HEK293 (cell line): ENCODE measurements at regions not wholly inside any gene's neighbourhood (a gene's known extent, or its start where the extent isn't known, plus 50 kb on each side); places are given as distances from the start of the nearest gene placed in this dataset.

Source experiments
- CTCF ChIA-PET: fragments of 350-600 bp; formaldehyde crosslinking; extraction: SDS; loops from one replicate; lab custom pipeline; 2021; ENCODE audit warnings: antibody characterized with exemption; lab: Yijun Ruan, JAX
- POLR2A ChIA-PET: fragments of 300-600 bp; formaldehyde crosslinking; extraction: SDS; loops from one replicate; lab custom pipeline; 2020; ENCODE audit warnings: antibody characterized with exemption, inconsistent platforms; lab: Yijun Ruan, JAX
- H3K27ac ChIP-seq: fragments of 200-500 bp; sonication (Bioruptor generic); 2 replicates; pipeline ENCODE4 v1.5.1; 2014; ENCODE audit warnings: low read depth, low read length, control low read depth, inconsistent platforms; ENCODE audit errors: extremely low read depth
- H3K36me3 ChIP-seq, 2 experiments: fragments of 200-500 bp in 1 of 2; sonication (Bioruptor generic) in 1 of 2; 1 replicate in 1 of 2; 2 replicates in 1 of 2; pipeline ENCODE4 v1.5.1; 2014 to 2017; ENCODE audit warnings: inconsistent platforms in 2 of 2, low read length in 2 of 2; ENCODE audit not compliant: control insufficient read depth in 2 of 2, insufficient read depth in 1 of 2
- H3K4me1 ChIP-seq: fragments of 200-500 bp; sonication (Bioruptor generic); 2 replicates; pipeline ENCODE4 v1.5.1; 2014; ENCODE audit warnings: mild to moderate bottlenecking, low read length, inconsistent platforms; ENCODE audit not compliant: control insufficient read depth, insufficient read depth
- H3K4me3 ChIP-seq: 2 replicates; pipeline ENCODE4 v1.5.1; 2011; ENCODE audit warnings: low read depth, mild to moderate bottlenecking, control low read depth, low read length, moderate library complexity
- H3K9me3 ChIP-seq: fragments of 200-500 bp; sonication (Bioruptor generic); 2 replicates; pipeline ENCODE4 v1.5.1; 2014; ENCODE audit warnings: low read depth, low read length, inconsistent platforms; ENCODE audit not compliant: control insufficient read depth, insufficient read depth
- KLF1 ChIP-seq: fragments of 450-650 bp; formaldehyde crosslinking; IDR thresholded peaks from 2 replicates; pipeline ENCODE4 v1.5.1; 2016; ENCODE audit warnings: missing biosample characterization, missing genetic modification characterization
- OVOL3 ChIP-seq: fragments of 450-650 bp; formaldehyde crosslinking; IDR thresholded peaks from 2 replicates; pipeline ENCODE4 v1.5.1; 2016; ENCODE audit warnings: missing biosample characterization, missing genetic modification characterization
- SALL2 ChIP-seq: fragments of 450-650 bp; formaldehyde crosslinking; IDR thresholded peaks from 2 replicates; pipeline ENCODE4 v1.5.0; 2017; ENCODE audit warnings: missing biosample characterization, mild to moderate bottlenecking, missing genetic modification characterization, borderline replicate concordance
- SP3 ChIP-seq: fragments of 450-650 bp; formaldehyde crosslinking; IDR thresholded peaks from 2 replicates; pipeline ENCODE4 v1.5.1; 2016; ENCODE audit warnings: missing biosample characterization, missing genetic modification characterization
- ZBTB20 ChIP-seq: fragments of 450-650 bp; formaldehyde crosslinking; IDR thresholded peaks from 2 replicates; pipeline ENCODE4 v1.5.1; 2016; ENCODE audit warnings: missing biosample characterization, missing genetic modification characterization
- ZFP69B ChIP-seq: fragments of 450-650 bp; formaldehyde crosslinking; IDR thresholded peaks from 2 replicates; pipeline ENCODE4 v1.5.1; 2016; ENCODE audit warnings: missing biosample characterization, missing genetic modification characterization
- ZNF114 ChIP-seq: fragments of 450-650 bp; formaldehyde crosslinking; IDR thresholded peaks from 2 replicates; pipeline ENCODE4 v1.5.0; 2017; ENCODE audit warnings: missing biosample characterization, missing genetic modification characterization
- ZNF140 ChIP-seq: fragments of 450-650 bp; formaldehyde crosslinking; IDR thresholded peaks from 2 replicates; pipeline ENCODE4 v1.5.1; 2016; ENCODE audit warnings: missing biosample characterization, missing genetic modification characterization
- ZNF146 ChIP-seq: fragments of 450-650 bp; formaldehyde crosslinking; IDR thresholded peaks from 2 replicates; pipeline ENCODE4 v1.5.1; 2016; ENCODE audit warnings: missing biosample characterization, missing genetic modification characterization
- ZNF157 ChIP-seq: fragments of 450-650 bp; formaldehyde crosslinking; IDR thresholded peaks from 2 replicates; pipeline ENCODE4 v1.5.1; 2016; ENCODE audit warnings: missing biosample characterization, missing genetic modification characterization
- ZNF175 ChIP-seq: fragments of 450-650 bp; formaldehyde crosslinking; IDR thresholded peaks from 2 replicates; pipeline ENCODE4 v1.5.1; 2016; ENCODE audit warnings: missing biosample characterization, missing genetic modification characterization
- ZNF2 ChIP-seq: fragments of 450-650 bp; formaldehyde crosslinking; IDR thresholded peaks from 2 replicates; pipeline ENCODE4 v1.5.1; 2016; ENCODE audit warnings: missing biosample characterization, missing genetic modification characterization
- ZNF24 ChIP-seq: fragments of 450-650 bp; formaldehyde crosslinking; IDR thresholded peaks from 2 replicates; pipeline ENCODE4 v1.5.1; 2016; ENCODE audit warnings: missing biosample characterization, missing genetic modification characterization
- ZNF341 ChIP-seq: fragments of 450-650 bp; formaldehyde crosslinking; IDR thresholded peaks from 2 replicates; pipeline ENCODE4; 2016; ENCODE audit warnings: low read depth, missing biosample characterization, missing genetic modification characterization
- ZNF404 ChIP-seq: fragments of 450-650 bp; formaldehyde crosslinking; IDR thresholded peaks from 2 replicates; pipeline ENCODE4 v1.5.1; 2017; ENCODE audit warnings: missing biosample characterization, missing genetic modification characterization
- ZNF843 ChIP-seq: fragments of 450-650 bp; formaldehyde crosslinking; IDR thresholded peaks from 2 replicates; pipeline ENCODE4 v1.5.1; 2016; ENCODE audit warnings: missing biosample characterization, missing genetic modification characterization
- ZXDB ChIP-seq: fragments of 450-650 bp; formaldehyde crosslinking; IDR thresholded peaks from 2 replicates; pipeline ENCODE4 v1.5.1; 2016; ENCODE audit warnings: missing biosample characterization, missing genetic modification characterization
- TF ChIP-seq, protein P1 (sequence below): fragments of 450-650 bp; formaldehyde crosslinking; IDR thresholded peaks from 2 replicates; pipeline ENCODE4 v1.5.1; 2017; ENCODE audit warnings: missing biosample characterization, missing genetic modification characterization
- TF ChIP-seq, protein P2 (sequence below): fragments of 450-650 bp; formaldehyde crosslinking; IDR thresholded peaks from 2 replicates; pipeline ENCODE4 v1.5.1; 2016; ENCODE audit warnings: missing biosample characterization, missing genetic modification characterization
- TF ChIP-seq, protein P3 (sequence below): fragments of 450-650 bp; formaldehyde crosslinking; IDR thresholded peaks from 2 replicates; pipeline ENCODE4 v1.5.1; 2016; ENCODE audit warnings: missing biosample characterization, missing genetic modification characterization
- TF ChIP-seq, protein P4 (sequence below): fragments of 450-650 bp; formaldehyde crosslinking; IDR thresholded peaks from 2 replicates; pipeline ENCODE4 v1.5.1; 2017; ENCODE audit warnings: missing biosample characterization, missing genetic modification characterization
- TF ChIP-seq, protein P5 (sequence below): fragments of 450-650 bp; formaldehyde crosslinking; IDR thresholded peaks from 2 replicates; pipeline ENCODE4 v1.5.1; 2016; ENCODE audit warnings: missing biosample characterization, missing genetic modification characterization
- TF ChIP-seq, protein P6 (sequence below): fragments of 450-650 bp; formaldehyde crosslinking; IDR thresholded peaks from 2 replicates; pipeline ENCODE4 v1.5.1; 2017; ENCODE audit warnings: missing biosample characterization, missing genetic modification characterization

DNA sequence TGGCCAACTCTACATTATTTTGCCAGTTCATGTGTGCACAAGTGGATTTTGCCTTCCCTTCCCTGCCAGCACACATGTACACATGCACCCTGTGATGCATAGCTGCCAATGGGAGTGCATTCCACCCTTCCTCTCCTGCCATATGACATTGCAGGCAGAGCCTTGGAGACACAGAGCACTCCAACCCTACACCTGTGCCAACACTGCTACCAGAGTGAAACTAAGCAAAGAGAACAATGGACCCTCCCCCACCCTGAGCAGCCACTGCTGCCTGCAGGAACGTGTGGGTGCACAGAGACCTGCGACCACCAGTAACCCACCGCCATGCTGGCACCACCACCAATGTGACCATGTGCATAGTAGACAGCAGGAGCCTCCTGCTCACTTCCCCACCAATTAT lies 78.4 kb downstream of the ITM2A start (continued):
- TF ChIP-seq ZNF140 (tag by site-specific recombination): no peak
- no peak for TF ChIP-seq SALL2 (tag by site-specific recombination)
- TF ChIP-seq, protein P1, sequence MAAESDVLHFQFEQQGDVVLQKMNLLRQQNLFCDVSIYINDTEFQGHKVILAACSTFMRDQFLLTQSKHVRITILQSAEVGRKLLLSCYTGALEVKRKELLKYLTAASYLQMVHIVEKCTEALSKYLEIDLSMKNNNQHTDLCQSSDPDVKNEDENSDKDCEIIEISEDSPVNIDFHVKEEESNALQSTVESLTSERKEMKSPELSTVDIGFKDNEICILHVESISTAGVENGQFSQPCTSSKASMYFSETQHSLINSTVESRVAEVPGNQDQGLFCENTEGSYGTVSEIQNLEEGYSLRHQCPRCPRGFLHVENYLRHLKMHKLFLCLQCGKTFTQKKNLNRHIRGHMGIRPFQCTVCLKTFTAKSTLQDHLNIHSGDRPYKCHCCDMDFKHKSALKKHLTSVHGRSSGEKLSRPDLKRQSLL: no peak
- TF ChIP-seq, protein P2, sequence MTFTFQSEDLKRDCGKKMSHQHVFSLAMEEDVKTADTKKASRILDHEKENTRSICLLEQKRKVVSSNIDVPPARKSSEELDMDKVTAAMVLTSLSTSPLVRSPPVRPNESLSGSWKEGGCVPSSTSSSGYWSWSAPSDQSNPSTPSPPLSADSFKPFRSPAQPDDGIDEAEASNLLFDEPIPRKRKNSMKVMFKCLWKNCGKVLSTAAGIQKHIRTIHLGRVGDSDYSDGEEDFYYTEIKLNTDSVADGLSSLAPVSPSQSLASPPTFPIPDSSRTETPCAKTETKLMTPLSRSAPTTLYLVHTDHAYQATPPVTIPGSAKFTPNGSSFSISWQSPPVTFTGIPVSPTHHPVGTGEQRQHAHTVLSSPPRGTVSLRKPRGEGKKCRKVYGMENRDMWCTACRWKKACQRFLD (tag by site-specific recombination): no peak
- no peak for TF ChIP-seq ZNF404 (tag by site-specific recombination)
- TF ChIP-seq SP3 (tag by site-specific recombination): no peak
- no peak for TF ChIP-seq ZNF114 (tag by site-specific recombination)
- TF ChIP-seq, protein P3, sequence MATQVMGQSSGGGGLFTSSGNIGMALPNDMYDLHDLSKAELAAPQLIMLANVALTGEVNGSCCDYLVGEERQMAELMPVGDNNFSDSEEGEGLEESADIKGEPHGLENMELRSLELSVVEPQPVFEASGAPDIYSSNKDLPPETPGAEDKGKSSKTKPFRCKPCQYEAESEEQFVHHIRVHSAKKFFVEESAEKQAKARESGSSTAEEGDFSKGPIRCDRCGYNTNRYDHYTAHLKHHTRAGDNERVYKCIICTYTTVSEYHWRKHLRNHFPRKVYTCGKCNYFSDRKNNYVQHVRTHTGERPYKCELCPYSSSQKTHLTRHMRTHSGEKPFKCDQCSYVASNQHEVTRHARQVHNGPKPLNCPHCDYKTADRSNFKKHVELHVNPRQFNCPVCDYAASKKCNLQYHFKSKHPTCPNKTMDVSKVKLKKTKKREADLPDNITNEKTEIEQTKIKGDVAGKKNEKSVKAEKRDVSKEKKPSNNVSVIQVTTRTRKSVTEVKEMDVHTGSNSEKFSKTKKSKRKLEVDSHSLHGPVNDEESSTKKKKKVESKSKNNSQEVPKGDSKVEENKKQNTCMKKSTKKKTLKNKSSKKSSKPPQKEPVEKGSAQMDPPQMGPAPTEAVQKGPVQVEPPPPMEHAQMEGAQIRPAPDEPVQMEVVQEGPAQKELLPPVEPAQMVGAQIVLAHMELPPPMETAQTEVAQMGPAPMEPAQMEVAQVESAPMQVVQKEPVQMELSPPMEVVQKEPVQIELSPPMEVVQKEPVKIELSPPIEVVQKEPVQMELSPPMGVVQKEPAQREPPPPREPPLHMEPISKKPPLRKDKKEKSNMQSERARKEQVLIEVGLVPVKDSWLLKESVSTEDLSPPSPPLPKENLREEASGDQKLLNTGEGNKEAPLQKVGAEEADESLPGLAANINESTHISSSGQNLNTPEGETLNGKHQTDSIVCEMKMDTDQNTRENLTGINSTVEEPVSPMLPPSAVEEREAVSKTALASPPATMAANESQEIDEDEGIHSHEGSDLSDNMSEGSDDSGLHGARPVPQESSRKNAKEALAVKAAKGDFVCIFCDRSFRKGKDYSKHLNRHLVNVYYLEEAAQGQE (tag by site-specific recombination): no peak

DNA sequence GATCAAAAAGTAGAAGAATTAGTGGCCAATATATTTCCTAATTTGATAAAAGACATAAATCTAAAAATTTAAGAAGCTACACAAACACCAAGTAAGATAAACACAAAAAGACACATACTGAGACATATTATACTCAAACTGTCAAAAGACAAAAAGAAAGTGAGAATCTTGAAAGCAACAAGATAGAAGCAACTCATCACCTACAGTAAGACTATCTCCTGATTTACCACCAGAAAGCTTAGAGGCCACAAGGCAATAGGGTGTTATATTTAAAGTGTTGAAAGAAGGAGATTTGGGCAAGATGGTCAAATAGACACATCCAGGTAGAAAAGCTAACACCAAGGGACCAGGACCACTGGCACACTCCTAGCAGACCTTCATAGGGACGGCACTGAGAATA lies 79.4 kb downstream of the ITM2A start:
- no peak overlapping the region for H3K4me3 ChIP-seq
- CTCF ChIA-PET: no interaction called here
- TF ChIP-seq ZNF843 (tag by site-specific recombination): no peak
- TF ChIP-seq ZNF2: no peak
- no peak for TF ChIP-seq ZNF146 (tag by site-specific recombination)
- TF ChIP-seq, protein P4, sequence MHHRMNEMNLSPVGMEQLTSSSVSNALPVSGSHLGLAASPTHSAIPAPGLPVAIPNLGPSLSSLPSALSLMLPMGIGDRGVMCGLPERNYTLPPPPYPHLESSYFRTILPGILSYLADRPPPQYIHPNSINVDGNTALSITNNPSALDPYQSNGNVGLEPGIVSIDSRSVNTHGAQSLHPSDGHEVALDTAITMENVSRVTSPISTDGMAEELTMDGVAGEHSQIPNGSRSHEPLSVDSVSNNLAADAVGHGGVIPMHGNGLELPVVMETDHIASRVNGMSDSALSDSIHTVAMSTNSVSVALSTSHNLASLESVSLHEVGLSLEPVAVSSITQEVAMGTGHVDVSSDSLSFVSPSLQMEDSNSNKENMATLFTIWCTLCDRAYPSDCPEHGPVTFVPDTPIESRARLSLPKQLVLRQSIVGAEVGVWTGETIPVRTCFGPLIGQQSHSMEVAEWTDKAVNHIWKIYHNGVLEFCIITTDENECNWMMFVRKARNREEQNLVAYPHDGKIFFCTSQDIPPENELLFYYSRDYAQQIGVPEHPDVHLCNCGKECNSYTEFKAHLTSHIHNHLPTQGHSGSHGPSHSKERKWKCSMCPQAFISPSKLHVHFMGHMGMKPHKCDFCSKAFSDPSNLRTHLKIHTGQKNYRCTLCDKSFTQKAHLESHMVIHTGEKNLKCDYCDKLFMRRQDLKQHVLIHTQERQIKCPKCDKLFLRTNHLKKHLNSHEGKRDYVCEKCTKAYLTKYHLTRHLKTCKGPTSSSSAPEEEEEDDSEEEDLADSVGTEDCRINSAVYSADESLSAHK (tag by site-specific recombination): no peak
- TF ChIP-seq OVOL3 (tag by site-specific recombination): no peak
- TF ChIP-seq KLF1: no peak
- no peak for TF ChIP-seq ZNF175 (tag by site-specific recombination)
- no peak for TF ChIP-seq ZNF24 (tag by site-specific recombination)
- no peak for TF ChIP-seq ZNF341 (tag by site-specific recombination)
- TF ChIP-seq ZBTB20 (tag by site-specific recombination): no peak
- TF ChIP-seq ZXDB: no peak
- no peak for TF ChIP-seq ZFP69B (tag by site-specific recombination)
- TF ChIP-seq, protein P5, sequence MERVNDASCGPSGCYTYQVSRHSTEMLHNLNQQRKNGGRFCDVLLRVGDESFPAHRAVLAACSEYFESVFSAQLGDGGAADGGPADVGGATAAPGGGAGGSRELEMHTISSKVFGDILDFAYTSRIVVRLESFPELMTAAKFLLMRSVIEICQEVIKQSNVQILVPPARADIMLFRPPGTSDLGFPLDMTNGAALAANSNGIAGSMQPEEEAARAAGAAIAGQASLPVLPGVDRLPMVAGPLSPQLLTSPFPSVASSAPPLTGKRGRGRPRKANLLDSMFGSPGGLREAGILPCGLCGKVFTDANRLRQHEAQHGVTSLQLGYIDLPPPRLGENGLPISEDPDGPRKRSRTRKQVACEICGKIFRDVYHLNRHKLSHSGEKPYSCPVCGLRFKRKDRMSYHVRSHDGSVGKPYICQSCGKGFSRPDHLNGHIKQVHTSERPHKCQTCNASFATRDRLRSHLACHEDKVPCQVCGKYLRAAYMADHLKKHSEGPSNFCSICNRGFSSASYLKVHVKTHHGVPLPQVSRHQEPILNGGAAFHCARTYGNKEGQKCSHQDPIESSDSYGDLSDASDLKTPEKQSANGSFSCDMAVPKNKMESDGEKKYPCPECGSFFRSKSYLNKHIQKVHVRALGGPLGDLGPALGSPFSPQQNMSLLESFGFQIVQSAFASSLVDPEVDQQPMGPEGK (tag by site-specific recombination): no peak
- TF ChIP-seq, protein P6, sequence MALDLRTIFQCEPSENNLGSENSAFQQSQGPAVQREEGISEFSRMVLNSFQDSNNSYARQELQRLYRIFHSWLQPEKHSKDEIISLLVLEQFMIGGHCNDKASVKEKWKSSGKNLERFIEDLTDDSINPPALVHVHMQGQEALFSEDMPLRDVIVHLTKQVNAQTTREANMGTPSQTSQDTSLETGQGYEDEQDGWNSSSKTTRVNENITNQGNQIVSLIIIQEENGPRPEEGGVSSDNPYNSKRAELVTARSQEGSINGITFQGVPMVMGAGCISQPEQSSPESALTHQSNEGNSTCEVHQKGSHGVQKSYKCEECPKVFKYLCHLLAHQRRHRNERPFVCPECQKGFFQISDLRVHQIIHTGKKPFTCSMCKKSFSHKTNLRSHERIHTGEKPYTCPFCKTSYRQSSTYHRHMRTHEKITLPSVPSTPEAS (tag by site-specific recombination): no peak
- TF ChIP-seq ZNF157 (tag by site-specific recombination): no peak
- no peaks in the 10 kb centered on the region for H3K36me3 ChIP-seq
- POLR2A ChIA-PET: no interaction called here
- no peak overlapping the region for H3K27ac ChIP-seq
- no peaks in the 10 kb centered on the region for H3K9me3 ChIP-seq
- no peaks in the 10 kb centered on the region for H3K4me1 ChIP-seq
